ENCODE measurements at regions not wholly inside any gene's neighbourhood (a gene's known extent, or its start where the extent isn't known, plus 50 kb on each side); places are given as distances from the start of the nearest gene placed in this dataset.

DNA sequence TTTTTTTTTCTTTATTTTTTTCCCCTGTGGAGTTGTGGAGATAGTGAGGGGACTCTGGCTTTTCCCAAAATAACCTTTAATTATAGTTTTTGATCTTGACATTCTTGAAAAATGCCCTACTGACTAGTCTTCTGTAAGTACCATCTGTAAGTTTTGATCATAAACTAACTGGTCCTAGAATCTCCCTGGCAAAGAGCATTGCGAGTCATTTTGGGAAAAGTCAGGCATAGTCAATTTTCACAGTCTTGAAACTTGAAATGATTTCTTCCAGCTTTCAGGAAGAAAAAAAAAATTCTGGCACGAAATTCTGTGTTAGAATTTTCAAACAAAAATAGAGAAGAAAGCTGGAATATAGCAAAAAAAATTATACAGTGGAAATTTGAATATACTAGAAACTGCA lies 181.2 kb upstream of the SNX7 start:
- no peak for DNase-seq (ENCODE audit: low read depth in 2 of 2)

- no peak for DNase-seq (ENCODE audit: low read depth in 2 of 2)
Measured at GRCh38 chr1:98478121-98478520, 183.4 kb upstream of the SNX7 start.

DNA sequence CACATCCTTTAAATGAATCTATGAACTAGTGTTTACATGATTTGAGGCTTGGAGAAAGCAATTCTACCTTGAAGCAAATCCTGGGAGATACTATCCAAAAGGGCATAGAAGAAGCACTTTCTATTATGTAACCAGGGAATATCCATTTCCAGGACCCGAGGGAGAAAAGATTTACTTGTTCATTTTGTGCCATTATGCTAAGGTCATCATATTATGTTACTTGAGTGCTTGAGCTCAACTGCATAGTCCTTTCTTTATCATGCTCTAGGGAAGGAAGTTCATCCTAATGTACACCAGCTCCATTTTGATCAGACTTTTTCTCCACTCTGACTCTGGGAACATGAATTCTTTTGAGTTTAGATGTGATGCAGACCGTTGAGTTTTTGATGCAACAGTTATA lies 188.6 kb upstream of the SNX7 start:
- DNase-seq (ENCODE audit: low read depth in 2 of 2), result no peak

GRCh38 chr1:98471633-98472032 lies 189.9 kb upstream of the SNX7 start:
- no peak for DNase-seq (ENCODE audit: low read depth in 2 of 2)

GRCh38 chr1:98468111-98468717 lies 193.3 kb upstream of the SNX7 start:
- no peak for DNase-seq (ENCODE audit: low read depth in 2 of 2)

- no peak for DNase-seq (ENCODE audit: low read depth in 2 of 2)
Measured at GRCh38 chr1:98467586-98467985, 193.9 kb upstream of the SNX7 start.

GRCh38 chr1:98467122-98467521 lies 194.4 kb upstream of the SNX7 start:
- no peak for DNase-seq (ENCODE audit: low read depth in 2 of 2)

- DNase-seq (ENCODE audit: low read depth in 2 of 2), result no peak
Measured at GRCh38 chr1:98461873-98462385, 199.6 kb upstream of the SNX7 start.

GRCh38 chr1:98460136-98460535 lies 201.4 kb upstream of the SNX7 start:
- no peak for DNase-seq (ENCODE audit: low read depth in 2 of 2)

DNA sequence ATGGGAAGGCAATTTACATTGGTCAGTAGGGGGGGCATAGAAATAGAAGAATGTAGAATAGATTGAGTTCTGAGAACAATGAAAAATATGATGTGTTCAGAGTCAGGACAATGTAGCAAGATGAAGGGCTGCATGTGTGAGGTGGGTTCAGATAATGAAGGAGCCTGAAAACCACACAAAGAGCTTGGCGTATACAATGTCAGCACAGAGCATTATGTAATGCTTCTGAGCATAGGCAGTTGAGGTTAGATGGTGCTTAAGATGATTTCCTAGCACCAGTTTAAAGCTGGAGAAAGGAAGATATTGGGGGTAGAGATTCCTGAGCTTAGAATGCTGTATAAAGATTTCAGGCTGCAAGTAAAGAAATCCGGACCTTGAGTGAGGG lies 202.0 kb upstream of the SNX7 start:
- no peak for DNase-seq (ENCODE audit: low read depth in 2 of 2)

GRCh38 chr1:98458511-98459485 lies 202.7 kb upstream of the SNX7 start:
- no peak for DNase-seq (ENCODE audit: low read depth in 2 of 2)

- no peak for DNase-seq (ENCODE audit: low read depth in 2 of 2)
Measured at GRCh38 chr1:98457248-98457647, 204.3 kb upstream of the SNX7 start.

GRCh38 chr1:98454666-98455065 lies 206.9 kb upstream of the SNX7 start:
- DNase-seq (ENCODE audit: low read depth in 2 of 2), result no peak

- DNase-seq (ENCODE audit: low read depth in 2 of 2), result no peak
Measured at GRCh38 chr1:98453066-98453465, 208.5 kb upstream of the SNX7 start.

- no peak for DNase-seq (ENCODE audit: low read depth in 2 of 2)
Measured at GRCh38 chr1:98452162-98452561, 209.4 kb upstream of the SNX7 start.

DNA sequence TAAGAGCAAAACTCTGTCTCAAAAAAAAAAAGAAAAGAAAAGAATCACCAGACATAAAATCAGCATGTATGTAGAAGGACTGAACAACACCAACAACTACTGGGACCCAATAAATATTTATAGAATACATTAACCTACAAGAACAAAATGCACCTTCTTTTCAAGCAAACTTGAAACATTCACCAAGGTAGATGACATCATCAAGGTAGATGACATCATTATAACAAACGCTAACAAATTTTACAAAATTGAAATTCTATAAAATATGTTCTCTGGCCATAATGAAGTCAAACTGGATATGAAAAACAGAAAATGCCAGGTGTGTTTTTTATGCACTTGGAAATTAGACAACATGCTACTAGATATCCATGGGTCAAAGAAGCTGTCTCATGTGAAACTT lies 220.2 kb upstream of the SNX7 start:
- DNase-seq (ENCODE audit: low read depth in 2 of 2), result no peak

- no peak for DNase-seq (ENCODE audit: low read depth in 2 of 2)
Measured at GRCh38 chr1:98439471-98439870, 222.1 kb upstream of the SNX7 start.

DNA sequence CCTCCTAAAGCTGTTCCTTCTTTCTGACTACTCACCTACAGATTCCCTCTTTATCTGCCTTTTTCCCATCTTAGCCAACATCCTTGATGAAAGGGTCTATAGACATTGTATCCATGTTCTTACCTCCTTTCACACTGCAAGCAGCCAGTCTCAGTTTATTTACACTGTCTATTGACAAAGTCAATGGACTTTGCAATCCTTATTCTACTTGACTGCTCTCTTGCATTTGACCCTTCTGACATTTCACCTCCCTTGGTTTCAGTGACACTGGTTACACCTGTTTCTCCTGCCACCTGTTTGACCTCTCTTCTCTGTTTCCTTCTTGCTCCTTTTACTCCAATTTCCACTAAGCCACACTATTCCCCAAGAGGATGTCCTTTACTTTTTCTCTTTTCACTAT lies 224.0 kb upstream of the SNX7 start:
- no peak for DNase-seq (ENCODE audit: low read depth in 2 of 2)

DNA sequence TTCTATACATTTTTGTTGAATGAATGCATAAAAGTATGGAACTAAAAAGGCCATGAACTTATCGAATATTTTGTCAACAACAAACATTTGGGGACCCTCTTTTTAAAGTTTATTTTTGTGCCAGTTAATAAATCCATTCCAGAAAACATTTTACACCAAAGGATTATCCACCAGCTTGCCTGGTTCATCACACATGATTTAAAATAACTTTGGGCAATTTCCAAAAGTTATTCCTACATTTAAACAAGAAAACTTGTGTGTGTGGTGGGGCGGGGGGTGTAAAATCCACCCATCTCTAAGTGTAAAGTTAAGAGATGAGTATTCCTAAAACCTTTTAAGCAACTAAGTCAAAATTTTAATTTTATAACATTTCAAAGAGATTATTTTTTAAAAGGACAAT lies 224.5 kb upstream of the SNX7 start:
- DNase-seq (ENCODE audit: low read depth in 2 of 2), result no peak

- no peak for DNase-seq (ENCODE audit: low read depth in 2 of 2)
Measured at GRCh38 chr1:98429965-98430443, 231.5 kb upstream of the SNX7 start.

DNA sequence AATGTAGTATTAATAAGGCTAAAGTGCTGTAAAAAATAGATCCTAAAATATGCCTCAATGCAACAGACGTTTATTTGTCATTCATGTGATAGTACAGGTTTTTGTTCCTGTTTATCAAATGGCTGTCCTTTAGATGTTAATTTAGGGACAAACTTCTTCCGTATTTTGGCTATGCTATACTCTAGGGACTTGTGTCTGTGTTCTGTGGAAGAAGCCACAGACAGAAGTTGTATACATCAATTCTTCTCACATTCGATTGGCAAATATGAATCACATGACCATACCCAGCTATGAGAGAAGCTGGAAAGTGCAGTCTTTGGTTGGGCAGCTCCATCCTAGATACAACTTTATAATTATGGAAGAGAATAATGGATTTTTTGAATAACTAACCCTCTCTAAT lies 232.7 kb upstream of the SNX7 start:
- no peak for DNase-seq (ENCODE audit: low read depth in 2 of 2)

GRCh38 chr1:98427664-98428063 lies 233.9 kb upstream of the SNX7 start:
- DNase-seq (ENCODE audit: low read depth in 2 of 2), result no peak

GRCh38 chr1:98426092-98426491 lies 235.4 kb upstream of the SNX7 start:
- no peak for DNase-seq (ENCODE audit: low read depth in 2 of 2)

Data from stimulated activated CD4-positive, alpha-beta T cell treated with anti-CD3 and anti-CD28 coated beads, Interleukin-1b, Interleukin-23, amount 100 ng/mL, for 1 hour (primary cell).